Medulla oblongata (tissue), 1 donor: ENCODE measurements at regions not wholly inside any gene's neighbourhood (a gene's known extent, or its start where the extent isn't known, plus 50 kb on each side); places are given as distances from the start of the nearest gene placed in this dataset.

ENCODE experiments used
- DNase-seq: peaks from one replicate; pipeline ENCODE4 v3.0.0-alpha.2; 2015; ENCODE audit errors: extremely low spot score

DNA sequence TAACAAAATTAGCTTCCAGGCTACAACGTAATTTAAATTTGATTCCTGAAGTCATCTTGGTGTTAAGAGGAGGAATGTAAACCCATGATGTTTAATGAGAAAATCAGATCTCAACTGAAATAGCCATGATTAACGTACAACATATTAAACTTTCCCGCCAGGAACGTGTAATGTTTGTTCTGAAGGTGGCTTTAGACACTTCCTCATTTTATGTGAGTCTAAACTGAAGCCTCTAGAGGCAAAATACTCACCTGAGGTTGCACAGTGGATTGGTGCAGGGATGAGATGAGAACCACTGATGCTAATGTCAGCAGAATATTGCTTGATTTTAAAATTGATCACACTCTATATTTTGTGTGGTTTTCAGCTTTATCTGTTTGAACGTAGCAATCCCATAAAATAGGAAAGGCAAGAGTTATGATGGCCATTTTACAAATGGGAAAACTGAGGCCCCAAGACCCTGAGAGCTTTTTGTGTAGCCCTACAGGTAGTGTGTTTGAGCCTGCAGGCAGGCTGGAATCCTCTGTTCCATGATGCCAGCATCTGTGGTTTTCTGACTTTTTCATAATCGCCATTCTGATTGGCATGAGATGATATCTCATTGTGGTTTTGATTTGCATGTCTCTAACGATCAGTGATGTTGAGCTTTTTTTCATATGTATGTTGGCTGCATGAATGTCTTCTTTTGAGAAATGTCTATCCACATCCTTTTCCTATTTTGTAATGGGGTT, 243.7 kb upstream of the BMPER start:
- no peak for DNase-seq

DNA sequence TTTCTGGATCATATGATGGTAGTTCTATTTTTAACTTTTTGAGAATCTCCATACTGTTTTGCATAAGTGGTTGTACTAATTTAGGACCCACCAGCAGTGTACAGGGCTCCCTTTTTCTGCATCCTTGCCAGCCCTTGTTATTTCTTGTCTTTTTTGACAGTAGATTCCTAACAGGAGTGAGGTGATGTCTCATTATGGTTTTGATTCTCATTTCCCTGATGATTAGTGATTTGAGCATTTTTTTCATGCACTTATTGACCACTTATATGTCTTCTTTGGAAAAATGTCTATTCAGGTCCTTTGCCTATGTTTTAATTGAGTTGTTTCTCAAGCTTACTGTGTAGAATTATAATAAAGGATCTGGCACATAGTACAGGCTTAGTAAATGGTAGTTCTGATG, 238.8 kb upstream of the BMPER start:
- no peak for DNase-seq

DNA sequence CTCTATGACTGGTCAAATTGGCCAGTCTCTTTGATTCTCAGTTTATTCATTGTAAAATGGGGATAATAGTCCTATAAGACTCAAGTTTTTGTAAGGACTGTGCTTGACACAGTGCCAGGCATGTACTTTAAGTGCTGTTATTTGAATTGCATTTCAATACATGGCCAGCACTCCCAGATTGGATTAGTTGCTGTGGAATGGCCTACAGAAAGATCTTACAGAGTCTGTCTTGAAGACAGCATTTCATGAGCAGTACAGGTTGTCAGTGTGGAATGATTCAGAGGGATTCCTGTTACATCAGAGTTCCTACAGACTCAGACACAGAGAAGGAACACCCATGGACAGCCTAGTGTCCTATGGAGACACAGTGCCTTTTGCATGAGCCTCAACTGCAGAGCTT, 238.1 kb upstream of the BMPER start:
- no peak for DNase-seq

DNA sequence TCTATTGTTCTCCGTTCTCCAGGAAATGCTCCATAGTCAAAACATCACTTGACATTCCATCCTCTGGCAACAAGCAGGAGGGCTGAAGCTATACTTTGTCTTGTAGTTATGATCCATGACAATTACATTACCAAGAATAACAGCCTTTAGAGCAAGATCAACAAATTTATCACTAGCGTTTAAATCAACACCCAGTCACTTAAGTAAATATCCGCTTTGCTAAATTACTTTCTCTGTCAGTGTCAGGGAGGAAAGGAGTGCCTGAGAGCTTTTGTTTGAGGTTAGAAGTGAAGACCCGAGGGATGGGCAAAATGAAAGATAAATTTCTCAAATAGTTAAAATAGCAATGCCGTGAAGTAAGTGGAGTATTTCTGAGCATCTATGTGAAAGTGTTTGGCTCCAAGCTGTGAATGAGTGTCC, 236.1 kb upstream of the BMPER start:
- no peak for DNase-seq

DNA sequence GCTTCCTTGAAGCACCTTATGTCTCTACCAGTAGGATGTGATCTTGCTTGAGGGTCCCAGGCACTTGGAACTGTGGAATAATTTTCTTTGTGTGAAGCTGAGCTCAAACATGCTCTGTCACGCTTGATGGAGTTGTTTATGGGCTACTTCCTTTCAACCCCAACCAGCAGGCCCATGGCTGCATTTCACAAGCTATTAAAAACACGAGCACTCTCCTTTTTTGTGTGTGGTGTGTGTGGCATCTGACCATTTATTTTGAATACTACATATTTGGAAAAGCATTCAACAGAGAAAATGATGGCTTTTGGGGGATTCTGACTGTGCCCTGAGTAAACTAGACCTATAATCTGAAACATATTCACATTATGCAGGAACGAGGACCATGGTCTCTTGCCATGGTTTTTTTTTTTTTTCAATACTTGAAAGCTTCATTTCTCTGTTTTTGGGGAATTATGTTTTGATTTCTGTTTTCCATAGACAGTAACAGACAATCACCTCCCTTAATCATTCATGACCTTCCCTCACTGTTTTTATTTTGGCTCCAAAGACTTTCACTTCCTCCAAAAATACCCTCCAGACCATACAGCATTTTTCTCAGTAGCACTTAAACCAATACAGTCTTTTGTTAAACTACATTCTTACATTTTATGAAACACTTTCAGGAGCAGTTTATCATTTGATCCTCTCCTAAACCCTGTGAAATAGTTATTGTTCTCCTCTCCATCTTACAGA, 233.6 kb upstream of the BMPER start:
- no peak for DNase-seq

DNA sequence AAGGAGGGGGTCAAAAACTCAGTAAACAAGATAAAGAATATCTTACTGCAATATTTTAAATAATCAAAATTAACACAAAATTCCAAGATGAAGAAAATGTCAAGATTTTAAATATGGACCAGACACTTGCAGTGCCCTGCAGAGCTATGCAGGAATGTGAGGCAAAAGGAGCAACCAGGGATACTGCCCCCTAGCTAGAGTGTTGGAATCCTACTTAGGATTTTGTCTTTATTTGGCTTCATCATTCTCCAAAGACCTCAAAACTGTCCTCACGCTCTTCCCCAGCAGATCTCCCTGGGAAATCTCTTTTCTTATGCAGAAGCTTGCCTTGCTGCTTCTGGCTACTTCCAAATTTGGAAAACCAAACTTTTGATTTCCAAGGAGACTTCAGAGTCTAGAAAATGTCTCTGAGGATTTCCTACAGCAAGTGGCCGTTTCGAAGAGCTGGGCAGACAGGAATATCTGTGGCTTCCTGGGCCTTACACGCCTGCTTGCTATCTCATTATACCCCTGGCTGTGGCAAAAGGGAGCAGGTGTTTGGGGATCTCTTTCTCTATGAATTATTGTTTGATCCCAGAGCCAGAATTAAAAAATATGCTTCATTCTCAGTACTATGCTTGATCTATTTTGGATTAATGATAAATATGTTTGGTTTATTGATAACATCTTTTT, 232.2 kb upstream of the BMPER start:
- DNase-seq, result no peak

DNA sequence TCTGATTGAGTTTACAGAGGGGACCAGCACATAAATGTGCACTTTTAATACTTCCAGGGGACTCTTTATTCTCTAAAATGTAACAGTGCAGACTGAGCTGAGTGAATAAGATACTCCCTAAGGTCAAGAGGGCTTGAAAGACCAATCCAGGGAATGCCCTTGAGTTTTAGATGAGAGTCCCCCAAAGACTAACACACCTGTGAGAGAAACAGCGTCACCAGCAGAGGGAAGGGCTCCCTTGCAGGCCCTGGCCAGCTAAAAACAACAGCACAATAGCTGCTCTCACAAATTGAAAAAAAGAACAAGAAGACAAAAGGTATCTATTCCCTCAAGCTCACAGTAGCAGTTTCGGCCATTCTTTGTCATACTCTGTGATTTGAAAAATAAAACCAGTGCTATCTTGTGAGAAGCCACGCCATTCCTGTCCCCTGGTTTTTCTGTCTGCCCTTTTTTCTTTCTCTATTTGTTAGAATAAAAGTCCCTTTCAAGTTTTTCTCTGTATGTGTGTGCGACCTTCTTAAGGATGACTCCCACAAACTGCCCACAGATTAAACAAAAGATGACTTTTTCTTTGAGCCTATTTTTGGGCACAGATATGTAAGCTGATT, 230.4 kb upstream of the BMPER start:
- DNase-seq, result no peak

DNA sequence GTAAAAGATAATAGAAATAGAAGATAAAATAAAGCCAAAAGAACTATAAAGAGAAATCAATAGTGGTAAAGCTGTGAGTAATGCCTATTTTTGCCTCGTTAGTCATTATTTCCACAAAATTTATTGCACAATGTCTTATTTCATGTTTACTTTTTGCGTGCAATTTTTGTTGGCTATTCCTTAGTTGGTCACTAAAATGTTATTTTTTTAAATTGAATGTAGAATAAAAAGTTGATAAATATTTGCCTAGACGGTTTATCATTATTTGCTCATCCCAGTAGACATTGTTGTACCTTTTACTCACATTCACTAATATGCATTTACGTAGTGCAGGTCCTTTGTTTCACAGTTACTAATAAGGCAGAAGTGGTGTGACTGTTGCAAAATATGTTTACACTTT, 227.8 kb upstream of the BMPER start:
- DNase-seq, result no peak

DNA sequence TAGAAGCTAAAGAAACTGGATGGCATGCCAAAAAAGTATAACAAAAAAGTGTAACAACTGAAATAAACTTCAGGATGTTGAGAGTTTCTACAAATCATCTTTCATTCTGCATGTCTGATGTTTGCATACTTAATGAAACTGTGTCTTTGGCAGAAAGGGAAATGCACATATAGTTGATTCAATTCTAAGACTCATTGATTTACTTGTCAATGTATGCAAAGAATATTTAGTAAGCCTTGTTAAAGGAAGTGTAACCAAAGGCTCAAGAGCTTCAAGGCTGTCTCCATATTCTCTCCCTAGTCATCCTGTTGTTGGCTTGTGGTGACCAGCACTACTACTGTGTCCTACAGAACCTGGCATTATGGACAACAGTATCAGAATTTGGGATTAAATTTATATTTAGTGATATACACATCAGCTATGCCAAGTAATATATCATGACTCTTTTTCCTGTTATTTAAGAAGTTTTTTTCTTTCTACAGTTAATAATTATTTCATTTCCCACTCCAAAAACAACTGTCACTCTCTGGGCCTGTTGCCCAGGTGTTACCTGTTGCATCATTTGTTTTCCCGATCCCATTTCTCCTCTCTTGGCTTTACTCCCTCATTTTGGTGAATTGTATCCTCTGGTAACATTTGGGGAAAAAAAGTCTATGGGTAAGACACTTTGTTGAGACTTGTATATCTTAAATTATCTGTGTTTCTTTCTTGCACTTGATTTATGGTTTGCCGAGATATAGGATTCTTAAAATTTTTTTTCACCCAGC, 226.6 kb upstream of the BMPER start:
- DNase-seq, result no peak

DNA sequence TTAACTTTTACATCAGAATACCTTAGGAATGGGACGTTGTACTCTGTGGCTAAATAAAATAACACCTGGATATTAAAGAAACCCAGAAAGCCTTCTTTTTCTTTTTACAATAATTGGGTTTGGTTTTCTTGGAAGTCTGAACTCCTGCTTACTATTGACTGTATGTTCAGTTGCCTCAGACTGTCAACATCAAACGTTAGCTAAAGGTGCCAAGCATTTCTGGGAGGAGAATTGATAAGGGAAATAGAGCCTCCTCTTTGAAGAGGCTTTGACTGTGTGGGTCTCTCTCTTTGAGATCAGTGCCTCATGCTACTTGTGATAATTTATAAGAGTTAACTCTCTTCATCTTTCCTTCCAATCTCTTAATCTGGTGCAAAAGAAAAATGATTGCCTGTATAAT, 224.7 kb upstream of the BMPER start:
- no peak for DNase-seq

DNA sequence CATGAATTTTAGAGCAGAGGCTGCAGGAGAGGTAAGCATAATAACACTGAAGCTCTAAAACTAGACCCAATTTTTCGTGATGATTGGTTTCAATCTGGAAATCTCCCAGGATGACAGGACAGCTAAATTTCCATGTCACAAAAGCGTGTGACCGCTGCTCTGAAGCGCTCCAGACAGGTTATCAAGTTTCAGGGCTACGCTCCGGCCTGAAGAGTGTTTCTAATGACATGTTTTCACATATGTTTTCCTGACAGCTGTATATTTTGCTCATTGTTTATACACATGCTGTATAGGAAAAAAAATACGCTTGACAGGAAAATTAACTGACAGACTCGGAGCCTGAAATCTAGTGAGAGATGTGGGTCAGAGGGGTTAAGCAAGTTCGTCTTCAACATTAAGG, 219.8 kb upstream of the BMPER start:
- DNase-seq, result no peak

DNA sequence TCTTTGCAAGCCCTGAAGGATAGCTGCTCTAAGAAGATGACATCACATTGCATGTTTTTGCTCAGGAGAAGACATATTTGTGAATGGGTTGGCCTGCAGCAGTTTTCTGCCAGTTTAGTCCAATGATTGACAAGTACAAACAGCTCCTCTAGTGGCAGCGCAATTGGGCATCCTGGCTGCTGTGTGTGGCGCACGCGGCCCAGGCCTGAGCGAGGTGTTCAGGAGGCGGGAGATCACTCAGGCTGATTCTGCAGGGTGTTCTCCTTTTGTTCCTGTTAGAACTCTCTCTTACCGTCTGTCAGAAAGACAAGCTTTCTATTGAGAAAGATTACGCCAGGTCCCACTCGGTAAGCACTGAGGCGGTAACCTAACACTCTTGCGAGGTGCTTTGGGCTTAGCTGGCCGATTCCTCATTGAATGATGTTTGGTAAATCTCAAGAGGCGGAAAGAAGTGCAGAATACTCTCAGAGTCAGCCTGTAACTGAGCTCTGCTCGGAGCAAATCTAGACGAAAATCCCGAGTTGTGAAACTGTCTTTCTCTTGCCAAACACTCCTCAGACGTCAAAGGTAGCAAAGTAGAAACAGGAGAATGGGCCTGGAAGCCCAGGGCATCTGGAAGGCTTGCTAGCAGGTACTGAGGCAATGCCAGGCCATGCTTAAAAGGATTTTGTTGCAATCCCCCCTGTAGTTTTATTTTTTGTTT, 219.2 kb upstream of the BMPER start:
- no peak for DNase-seq

DNA sequence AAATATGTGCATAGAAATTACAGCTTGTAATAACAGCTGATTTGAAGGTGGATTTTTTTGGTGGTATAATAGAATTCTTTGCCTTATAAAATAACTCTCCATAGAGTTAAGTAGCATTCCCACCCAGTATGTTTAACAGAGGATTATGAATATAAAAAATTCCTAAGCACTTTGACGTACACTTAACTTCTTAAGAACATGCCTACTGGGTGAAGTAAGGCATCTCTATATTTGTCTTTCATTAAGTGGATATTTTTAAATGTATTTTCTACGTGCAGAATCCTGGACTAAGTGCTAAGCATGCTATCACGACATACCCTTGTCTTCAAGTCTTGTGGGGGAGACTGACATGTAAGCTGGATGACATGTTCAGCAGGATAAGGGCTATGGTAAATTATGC, 217.7 kb upstream of the BMPER start:
- DNase-seq, result no peak

DNA sequence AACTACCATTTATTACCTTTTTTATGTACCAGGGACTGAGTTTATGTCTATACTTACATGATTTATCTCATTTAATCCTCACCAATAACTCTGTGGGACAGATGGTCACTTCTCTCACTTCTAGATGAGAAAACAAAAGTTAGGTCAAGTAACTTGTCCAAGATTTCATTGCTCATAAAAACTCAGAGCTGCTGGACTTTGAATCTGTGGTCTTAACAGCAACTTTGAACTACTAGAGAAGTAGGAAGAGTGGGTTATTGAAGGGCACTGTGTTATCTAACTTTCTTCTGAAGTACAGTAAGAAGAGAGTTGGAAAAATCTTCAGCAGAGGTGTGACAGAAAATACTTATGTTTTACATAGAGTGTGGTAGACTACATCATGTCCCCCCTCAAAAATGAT, 214.2 kb upstream of the BMPER start:
- no peak for DNase-seq

DNA sequence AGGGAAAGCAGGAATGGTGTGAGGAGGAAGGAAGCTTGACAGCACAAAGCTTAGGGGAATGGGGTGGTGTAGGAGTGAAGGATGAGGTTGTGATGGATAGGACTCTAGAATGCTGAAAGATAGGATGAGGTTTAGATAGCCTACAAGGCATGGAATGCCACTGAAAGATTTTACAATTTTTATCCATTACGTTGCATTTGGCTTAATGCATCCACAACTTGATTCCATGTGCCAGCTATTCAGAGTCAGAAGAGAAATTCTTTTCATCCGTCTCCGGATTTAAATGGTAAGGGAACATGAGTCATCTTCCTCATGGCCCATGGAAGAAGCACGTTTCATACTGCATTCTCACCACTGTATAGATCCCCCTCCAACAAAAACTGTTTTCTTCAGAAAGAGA, 212.4 kb upstream of the BMPER start:
- DNase-seq, result no peak

DNA sequence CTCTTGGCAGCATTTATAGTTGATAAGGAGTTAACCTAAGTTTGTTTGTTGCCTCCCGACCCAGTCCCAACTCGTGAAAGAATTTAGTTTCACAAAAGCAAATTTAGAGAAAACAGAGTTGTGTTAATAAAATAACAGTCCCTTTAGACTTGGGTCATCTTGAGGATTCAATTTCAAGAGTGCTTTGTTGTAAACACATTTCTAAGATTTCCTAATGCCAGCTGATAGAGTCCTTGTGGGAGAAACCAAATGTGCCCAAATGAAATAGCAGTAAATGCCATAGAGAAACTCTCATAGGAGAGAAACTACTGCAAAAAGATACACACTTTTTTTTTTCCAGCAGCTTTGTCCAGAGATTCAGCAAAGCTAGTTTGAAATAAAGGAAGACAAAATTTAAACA, 211.3 kb upstream of the BMPER start:
- DNase-seq, result no peak

DNA sequence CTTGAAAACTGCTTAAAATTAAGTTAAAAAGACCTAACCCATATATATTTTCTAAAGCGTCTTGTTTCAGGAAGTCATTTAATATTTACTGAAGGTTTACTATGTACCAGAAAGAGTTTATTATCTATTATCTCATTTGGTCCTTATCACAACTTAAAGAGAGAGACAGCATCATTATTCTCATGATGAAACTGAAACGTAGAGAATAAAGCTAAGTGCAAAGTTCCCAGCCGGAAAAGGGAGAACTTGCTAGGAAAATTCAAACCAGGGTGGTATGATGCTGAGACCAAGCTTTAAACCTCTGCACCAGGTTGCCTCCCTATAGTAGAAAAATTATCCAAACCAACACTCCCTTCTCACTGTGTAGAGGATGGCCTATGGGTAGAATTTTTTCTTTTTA, 207.7 kb upstream of the BMPER start:
- DNase-seq, result no peak

DNA sequence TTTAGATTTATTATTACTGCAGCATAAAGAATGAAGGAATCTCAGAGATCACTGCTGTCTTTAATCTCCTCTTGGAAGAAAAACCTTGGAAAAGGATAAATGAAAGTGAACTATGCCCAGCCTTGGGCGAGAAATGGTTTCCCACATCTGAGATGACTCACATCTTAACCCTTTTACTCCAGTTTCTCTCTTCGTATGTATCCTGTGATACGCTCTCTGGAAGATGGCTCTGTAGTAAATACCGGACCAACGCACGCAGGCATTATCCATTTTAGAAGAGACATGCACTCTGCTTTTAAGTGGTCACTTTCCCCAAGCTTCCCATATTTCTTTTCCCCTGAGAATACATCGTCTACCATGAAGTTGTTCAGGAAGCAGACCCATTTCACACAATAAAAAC, 207.3 kb upstream of the BMPER start:
- no peak for DNase-seq

DNA sequence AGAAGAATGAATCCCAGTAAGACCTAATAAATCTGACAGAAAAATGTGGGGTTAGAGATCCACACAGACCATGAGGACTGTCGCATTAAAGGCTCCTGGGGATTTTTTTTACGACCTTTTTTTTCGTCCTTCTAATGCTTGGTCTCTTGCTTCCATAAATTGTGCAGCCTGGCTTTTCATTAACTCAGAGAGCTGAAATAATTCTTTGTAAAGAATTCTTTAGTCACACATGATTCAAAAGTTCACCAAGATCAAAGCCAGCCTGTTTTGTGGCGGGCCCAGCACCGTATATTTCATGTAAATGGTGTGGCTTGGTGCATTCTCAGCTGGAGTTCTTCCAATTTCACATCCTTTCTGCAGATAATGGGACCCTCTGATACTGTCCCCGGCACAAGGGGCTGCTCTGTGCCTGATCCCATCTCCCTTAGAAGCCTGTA, 206.6 kb upstream of the BMPER start:
- DNase-seq, result no peak

DNA sequence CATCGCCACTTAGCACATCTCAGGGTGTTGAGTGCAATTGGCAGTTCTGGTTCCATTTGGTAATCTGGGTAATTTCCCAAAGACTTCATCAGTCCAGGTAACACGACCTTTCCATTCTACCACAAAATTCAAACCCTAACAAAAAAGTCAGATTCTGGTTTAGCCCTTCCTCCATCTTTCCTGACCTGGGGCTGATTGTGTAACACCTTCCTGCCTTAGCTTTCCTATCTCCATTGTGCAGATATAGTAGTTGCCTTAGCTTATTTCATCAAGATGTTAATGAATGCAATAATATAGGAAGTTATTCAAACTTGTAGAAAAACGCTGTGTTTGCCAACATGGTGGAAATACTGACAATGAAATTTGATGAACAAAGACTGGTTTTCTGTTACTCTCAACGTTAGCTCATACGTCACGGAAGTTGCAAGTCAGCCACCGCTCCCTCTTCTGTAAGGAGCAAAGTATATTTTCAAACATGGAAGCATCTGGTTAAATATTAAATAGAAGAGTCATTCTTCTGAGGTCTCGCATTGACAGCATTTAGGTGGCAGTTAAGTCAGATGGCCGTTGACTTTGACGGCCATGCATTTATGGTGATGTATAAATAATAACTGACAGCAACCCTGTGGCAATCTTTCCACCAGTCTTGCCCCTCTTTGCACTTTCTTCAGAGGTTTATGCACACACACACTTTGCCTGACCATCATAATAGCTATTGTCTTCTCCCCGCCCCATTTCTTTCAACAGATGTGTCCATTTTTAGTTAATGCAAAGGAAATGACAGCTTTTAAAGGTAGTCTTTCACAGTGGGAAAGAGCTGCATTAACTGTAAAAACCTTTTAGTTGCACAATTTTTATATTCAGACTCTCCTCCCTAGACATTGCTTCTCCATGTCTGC, 205.1 kb upstream of the BMPER start:
- no peak for DNase-seq
